ENCODE measurements at regions not wholly inside any gene's neighbourhood (a gene's known extent, or its start where the extent isn't known, plus 50 kb on each side); places are given as distances from the start of the nearest gene placed in this dataset.

DNA sequence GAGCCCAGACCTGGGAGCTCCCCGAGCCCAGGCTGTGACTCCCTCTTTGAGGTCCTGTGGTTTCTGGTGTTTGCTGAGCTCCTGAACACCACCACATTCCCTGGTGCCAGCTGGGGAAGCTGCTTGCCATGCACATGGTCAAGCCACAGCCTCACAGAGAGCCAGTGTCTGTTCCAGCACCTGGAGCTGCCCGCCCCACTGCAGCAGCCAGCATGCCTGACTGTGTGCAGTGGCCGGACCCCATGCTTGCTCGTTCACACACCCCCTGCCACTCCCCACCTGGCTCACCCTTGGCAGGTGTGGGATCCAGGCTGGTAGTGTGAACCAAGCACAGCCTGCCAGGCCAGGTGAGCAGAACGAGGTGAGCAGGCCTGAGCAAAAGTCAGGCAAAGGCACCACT is 95.6 kb upstream of the FAM9C start:
- no peak for DNase-seq
- H3K4me3 ChIP-seq, result no peak overlapping the region
- H3K36me3 ChIP-seq, result no peaks in the 10 kb centered on the region
- H3K9me3 ChIP-seq, result no peaks in the 10 kb centered on the region
- H3K27me3 ChIP-seq, result no peaks in the 10 kb centered on the region

DNA sequence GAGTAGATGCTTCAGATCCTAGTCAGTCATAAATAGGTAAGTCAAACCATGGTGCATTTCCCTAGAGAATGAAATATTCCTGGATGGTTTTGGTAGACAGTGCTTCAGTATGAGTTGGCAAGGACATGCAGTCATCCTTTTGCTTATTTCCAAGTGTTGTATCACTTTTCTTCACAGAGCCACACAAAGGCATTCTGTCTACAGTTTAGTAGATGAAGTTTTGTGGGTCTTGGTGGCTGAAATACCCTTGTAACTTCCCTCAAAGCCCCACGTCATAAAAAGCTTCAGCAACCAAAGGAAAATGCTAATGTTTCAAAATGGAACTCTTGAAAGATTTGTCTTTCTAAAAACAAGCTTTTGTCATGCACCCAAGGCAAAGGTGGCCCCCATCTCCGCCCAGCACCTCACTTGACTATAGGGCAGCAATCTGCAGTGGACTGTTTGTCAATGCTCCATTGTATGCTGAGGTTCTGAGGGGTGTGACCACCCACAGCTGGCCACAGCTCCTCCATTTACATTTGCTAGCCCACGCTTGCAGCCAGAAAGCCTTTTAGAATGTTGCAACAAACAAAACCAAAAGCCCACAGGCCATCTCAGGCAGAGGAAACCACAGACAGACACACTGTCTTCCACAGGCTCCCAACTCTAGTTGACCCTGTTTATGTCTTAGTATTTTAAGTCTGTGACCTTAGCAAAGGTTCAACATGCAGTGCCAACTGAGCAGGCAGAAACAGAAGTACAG is 87.1 kb upstream of the FAM9C start:
- Histone ChIP-seq H3K9me3 (no peaks in the 10 kb centered on the region), H3K4me3 (no peak overlapping the region), H3K36me3 (no peaks in the 10 kb centered on the region), H3K27me3 (no peaks in the 10 kb centered on the region)
- no peak for DNase-seq

GRCh38 chrX:13130816-13131215 is 86.4 kb upstream of the FAM9C start:
- no peak for DNase-seq
- H3K4me3 ChIP-seq, result no peak overlapping the region
- H3K9me3 ChIP-seq, result no peaks in the 10 kb centered on the region
- H3K36me3 ChIP-seq, result no peaks in the 10 kb centered on the region
- H3K27me3 ChIP-seq, result no peaks in the 10 kb centered on the region

DNA sequence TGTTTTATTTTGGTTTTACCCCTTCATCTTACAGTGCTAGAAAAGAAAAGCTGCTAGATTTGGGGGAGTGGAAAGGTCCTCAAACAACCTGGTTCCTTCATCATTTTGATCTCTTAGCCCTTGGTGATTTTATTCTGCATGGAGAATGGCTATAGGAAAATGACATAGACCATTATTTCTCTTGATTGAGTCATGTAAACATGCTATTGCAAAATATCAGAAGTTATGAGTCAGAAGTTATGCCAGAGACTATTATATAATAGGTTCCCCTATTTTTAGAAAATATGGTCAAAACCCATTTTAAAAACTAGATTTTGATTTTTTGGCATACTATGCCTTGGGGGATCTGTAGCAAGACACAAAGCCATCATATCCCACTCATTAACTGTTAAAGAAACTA is 83.7 kb upstream of the FAM9C start:
- Histone ChIP-seq H3K36me3 (no peaks in the 10 kb centered on the region), H3K4me3 (no peak overlapping the region), H3K27me3 (no peaks in the 10 kb centered on the region), H3K9me3 (no peaks in the 10 kb centered on the region)
- DNase-seq, result no peak

DNA sequence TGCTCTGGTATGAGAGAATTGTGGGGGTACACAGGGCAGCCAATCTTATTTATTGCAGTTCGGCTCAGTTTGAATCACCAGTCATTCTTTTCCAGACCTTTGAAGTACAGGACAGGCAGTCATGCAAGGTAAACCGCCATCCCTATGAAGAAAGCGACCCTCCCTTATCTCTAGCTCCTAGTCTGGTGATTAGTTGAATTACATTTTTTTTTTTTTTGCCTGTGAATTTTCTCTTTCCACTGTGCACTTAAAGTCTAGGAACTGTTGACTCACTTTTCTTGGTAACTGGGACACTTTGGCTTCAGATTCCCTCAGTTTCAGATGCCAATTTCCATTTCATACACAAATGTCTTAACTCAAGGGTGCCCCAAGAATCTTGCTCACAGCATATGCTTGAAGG is 82.4 kb upstream of the FAM9C start:
- Histone ChIP-seq H3K9me3 (no peaks in the 10 kb centered on the region), H3K27me3 (no peaks in the 10 kb centered on the region), H3K36me3 (no peaks in the 10 kb centered on the region), H3K4me3 (no peak overlapping the region)
- no peak for DNase-seq

DNA sequence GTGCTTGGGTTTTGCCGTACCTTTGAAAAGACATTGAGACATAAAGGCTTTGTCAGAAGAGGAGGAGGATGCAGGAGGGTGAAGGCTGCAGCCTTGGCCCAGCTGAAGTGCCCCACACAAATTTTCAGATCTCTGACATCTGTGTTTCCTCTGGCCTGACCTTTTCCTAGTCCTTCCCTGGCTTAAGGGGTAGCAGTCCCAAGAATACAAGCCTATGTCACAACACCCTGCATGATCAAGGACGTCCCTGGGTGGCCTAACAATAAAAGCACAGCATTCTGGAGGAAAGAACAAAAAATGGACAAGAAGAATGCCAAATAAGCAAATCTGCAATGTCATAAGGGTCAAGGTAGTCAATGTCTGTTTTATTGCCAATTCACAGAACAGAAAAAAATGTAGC is 80.8 kb upstream of the FAM9C start:
- no peaks in the 10 kb centered on the region for H3K36me3 ChIP-seq
- H3K4me3 ChIP-seq, result no peak overlapping the region
- no peaks in the 10 kb centered on the region for H3K27me3 ChIP-seq
- no peaks in the 10 kb centered on the region for H3K9me3 ChIP-seq
- DNase-seq, result no peak

DNA sequence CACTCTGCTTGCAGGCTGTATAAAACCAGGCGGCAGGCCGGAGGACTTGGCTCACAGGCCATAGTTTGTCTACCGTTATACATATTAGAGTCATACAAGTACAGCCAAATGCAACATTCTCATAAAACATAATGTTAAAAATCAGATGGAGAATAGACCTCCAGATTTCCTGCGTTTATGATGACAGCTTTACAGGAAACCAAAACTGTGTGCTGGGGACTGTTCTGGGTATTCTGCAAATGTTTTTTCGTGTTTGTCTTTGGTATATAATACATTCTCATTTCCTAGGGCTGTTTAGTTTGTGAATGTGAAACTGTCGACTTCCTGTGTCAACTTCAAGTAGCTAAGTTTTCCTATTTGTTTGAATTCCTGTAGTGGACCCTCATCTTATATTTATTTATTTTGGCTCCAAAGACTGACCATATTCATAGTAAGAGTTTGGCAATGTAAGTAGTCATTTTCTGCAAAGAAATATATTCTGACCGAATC is 79.5 kb upstream of the FAM9C start:
- no peaks in the 10 kb centered on the region for H3K27me3 ChIP-seq
- no peaks in the 10 kb centered on the region for H3K36me3 ChIP-seq
- peak; percentile 16 for DNase-seq
- no peak overlapping the region for H3K4me3 ChIP-seq
- no peaks in the 10 kb centered on the region for H3K9me3 ChIP-seq

GRCh38 chrX:13123247-13123856 is 78.9 kb upstream of the FAM9C start:
- no peak for DNase-seq
- Histone ChIP-seq H3K4me3 (no peak overlapping the region), H3K9me3 (no peaks in the 10 kb centered on the region), H3K27me3 (no peaks in the 10 kb centered on the region), H3K36me3 (no peaks in the 10 kb centered on the region)

GRCh38 chrX:13121020-13121555 is 76.7 kb upstream of the FAM9C start:
- Histone ChIP-seq H3K9me3 (no peaks in the 10 kb centered on the region), H3K4me3 (no peak overlapping the region), H3K36me3 (no peaks in the 10 kb centered on the region), H3K27me3 (no peaks in the 10 kb centered on the region)
- DNase-seq, result no peak

DNA sequence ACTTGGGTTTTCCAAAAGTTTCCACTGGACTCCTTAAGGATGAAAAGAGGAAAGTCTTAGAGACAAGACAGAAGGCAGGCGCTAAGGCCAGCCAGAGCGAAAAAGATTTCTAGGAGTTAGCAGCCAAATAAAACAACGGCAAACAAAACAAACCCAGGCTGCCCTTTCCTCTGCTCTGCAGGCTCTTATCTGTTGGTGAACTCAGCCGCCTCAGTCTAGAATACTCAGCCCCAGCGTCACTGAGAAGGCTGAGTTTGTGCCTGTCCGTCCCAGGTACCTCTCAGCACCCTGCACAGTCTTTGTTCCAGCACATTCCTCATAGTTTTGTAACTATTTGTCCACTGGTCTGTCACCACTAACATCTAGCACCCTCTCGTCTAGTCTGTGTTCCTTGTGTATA is 75.6 kb upstream of the FAM9C start:
- no peaks in the 10 kb centered on the region for H3K27me3 ChIP-seq
- no peaks in the 10 kb centered on the region for H3K36me3 ChIP-seq
- H3K9me3 ChIP-seq, result no peaks in the 10 kb centered on the region
- DNase-seq, result no peak
- H3K4me3 ChIP-seq, result no peak overlapping the region

DNA sequence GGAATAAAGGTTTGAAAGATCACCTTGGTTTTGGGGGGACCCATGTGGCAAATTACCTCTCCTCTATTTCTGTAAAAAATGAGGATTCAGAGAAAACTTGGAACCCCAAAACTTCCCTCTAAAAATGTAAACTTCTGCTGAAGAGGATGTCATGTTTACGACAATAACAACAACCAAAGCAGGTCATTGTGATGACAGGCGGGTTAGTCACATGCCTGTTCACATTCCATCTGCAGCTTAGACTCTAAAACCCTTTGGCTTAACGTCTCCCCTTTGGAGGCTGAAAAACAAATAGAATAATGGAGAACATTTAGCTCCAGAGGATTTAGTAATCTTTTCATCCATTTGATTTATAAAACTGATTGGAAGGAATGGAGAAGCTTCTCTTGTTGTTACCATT is 75.0 kb upstream of the FAM9C start:
- H3K27me3 ChIP-seq, result no peaks in the 10 kb centered on the region
- H3K36me3 ChIP-seq, result no peaks in the 10 kb centered on the region
- peak; percentile 54 for DNase-seq
- no peaks in the 10 kb centered on the region for H3K9me3 ChIP-seq
- no peak overlapping the region for H3K4me3 ChIP-seq

GRCh38 chrX:13115146-13115855 is 70.9 kb upstream of the FAM9C start:
- DNase-seq, result no peak
- H3K36me3 ChIP-seq, result no peaks in the 10 kb centered on the region
- no peaks in the 10 kb centered on the region; the same call in 1 of the 2 replicates for H3K9me3 ChIP-seq

DNA sequence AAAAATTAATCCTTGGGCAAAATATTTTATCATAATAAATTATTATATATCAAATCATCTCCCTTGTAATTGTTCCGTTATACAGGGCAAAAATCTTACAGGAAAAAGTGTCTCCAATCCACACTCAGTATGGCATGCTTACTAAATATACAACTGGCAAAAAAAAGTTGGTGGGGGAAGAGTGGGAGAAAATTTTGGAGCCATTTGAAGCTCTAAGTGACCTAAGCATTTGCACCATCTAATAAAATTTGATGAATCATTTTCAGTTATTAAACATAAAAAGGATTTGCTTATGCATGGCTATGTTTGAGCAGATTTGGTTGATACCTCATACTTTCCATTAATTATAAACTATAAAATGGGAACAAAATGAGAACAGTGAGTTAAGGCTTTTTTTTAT is 68.1 kb upstream of the FAM9C start:
- Histone ChIP-seq H3K27me3 (no peaks in the 10 kb centered on the region), H3K9me3 (peaks cover 3% of the 10 kb centered on the region; the same call in 1 of the 2 replicates), H3K36me3 (no peaks in the 10 kb centered on the region), H3K4me3 (no peak overlapping the region)
- DNase-seq, result no peak

More at GRCh38 chrX:13115146-13115855, 70.9 kb upstream of the FAM9C start:
- no peaks in the 10 kb centered on the region for H3K27me3 ChIP-seq
- no peak overlapping the region for H3K4me3 ChIP-seq

DNA sequence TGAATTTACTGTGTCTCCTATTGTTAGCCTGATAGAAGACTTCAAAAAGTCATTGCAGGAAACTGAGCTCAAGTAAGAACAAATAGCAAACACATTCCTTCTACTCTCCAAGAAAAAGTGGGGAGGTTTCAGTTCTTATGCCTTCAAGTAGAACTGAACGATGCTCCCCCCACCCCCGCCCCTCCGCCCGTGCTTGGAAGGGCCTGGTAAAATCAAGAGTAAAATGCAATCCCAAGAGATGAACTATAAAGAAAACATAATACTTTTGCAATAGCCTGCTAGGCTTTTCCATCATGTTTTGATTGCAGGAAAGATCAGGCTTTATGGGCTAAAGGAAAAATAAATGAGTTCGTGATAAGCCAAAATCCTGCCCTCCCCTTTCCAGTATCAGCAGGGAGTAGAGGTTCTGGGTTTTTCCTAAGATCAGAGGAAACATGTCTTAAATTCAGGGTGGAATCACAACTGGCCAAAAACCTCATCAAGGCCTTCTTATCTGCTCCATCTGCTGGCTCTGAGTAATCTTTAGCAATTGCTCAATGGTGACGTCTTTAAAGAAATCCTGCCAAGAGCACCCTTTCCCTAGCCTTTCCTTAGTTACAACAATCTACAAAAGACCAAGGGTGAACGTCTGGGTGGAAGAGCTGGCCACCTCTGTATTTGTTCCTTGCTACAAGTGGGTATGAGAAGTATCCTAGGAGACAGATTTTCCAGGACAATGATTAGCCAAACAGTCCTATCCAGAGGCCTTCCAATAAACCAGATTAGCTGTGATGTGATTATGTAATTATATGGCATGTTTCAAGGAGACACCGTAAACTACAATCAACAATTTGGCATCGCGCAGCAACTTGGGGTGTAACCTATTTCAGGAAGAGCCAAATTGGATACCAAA is 66.3 kb upstream of the FAM9C start:
- H3K4me3 ChIP-seq, result no peak overlapping the region
- no peaks in the 10 kb centered on the region for H3K27me3 ChIP-seq
- peaks cover 3% of the 10 kb centered on the region; the same call in 1 of the 2 replicates for H3K9me3 ChIP-seq
- no peaks in the 10 kb centered on the region for H3K36me3 ChIP-seq
- peak; percentile 48 for DNase-seq

DNA sequence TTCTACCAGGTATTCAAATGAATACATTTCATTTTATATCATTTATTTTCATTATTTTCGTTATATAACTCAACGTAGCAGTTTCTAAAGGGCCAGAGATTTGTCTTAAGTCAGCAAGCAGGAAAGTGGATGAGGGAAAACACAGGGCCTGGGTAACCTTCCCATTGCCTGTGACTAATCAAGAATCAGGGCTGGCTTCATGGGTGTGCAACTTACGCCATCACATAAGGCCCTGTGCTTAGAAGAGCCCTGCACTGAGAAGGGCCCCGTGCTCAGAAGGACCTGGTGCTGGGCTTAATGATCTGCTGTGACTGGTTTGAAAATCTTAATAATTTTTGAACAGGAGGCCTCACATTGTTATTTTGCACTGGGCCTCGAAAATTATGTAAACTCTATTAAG is 65.4 kb upstream of the FAM9C start:
- DNase-seq, result no peak

GRCh38 chrX:13103914-13104274 is 59.5 kb upstream of the FAM9C start:
- Histone ChIP-seq H3K27me3 (no peaks in the 10 kb centered on the region), H3K9me3 (no peaks in the 10 kb centered on the region), H3K36me3 (no peaks in the 10 kb centered on the region), H3K4me3 (no peak overlapping the region)
- DNase-seq, result no peak

More for the DNA sequence above, 65.4 kb upstream of the FAM9C start:
- no peaks in the 10 kb centered on the region for H3K27me3 ChIP-seq
- no peaks in the 10 kb centered on the region for H3K36me3 ChIP-seq
- no peak overlapping the region for H3K4me3 ChIP-seq
- H3K9me3 ChIP-seq, result peaks cover 3% of the 10 kb centered on the region; the same call in 1 of the 2 replicates

Data from MG63 (cell line).